GM21529 (cell line): ENCODE measurements at regions not wholly inside any gene's neighbourhood (a gene's known extent, or its start where the extent isn't known, plus 50 kb on each side); places are given as distances from the start of the nearest gene placed in this dataset.
A peak's percentile ranks its signal among the peaks of the same experiment; 100 is the strongest.

Source experiments
- ATAC-seq: cut with Tn5 transposase; IDR thresholded peaks from one replicate; pipeline ENCODE4 v1.9.1; 2021; ENCODE audit not compliant: unreplicated experiment

DNA sequence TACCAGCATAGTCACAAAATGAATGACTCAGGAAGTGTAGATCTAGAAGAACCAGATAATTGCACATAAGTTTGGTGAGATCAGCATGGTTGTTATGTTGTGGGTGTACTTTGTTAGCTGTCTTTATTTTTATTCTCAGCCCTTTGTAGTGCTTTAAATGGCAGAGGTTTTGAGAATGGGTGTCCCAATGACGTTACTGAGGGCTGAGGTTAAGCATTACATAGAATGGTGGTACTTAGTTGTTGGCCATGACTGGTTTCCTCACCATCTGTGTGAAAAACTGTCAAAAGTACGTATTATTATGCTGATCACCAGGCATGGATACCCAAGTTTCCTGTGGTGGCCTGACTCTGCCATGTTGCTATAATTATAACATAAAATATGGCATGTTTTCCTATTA lies 165.8 kb downstream of the UBE2E3 start:
- ATAC-seq = no peak

DNA sequence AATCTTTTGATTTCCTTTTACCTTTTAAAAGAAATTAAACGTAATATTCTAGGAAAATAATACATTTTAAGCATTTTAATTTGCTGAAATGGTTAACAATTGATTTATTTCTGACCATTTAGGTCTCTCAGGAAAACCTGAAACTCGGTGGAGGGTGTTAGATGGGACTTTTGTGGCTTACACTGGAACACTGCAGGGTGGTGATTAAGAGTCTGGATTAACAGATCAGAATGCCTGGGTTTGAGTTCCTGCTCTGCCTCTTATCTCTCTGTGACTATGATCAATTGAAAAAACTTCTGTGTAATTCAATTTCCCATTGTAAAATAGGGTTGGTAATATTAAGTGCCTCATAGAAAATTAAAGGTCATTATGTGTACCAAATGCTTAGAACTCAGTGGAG lies 168.7 kb downstream of the UBE2E3 start:
- ATAC-seq = no peak

DNA sequence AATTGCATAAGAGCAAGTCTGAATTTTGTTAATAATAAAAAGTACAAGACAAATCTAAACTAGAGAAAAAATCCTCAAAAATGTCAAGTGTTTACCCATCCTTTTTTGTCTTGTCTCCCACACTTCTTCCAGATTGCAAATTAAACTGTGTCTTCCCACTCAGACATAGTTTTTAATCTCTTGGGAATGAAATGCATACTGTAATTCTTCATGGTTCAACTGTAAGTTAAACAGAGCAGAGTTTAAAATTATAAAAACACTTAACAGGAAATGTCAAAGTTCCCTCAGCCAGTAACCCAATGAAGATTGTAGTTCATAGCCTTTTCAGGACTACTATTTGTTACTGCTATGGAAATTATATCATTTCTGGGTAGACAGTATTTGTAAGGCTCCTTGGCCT lies 171.8 kb downstream of the UBE2E3 start:
- ATAC-seq = no peak

DNA sequence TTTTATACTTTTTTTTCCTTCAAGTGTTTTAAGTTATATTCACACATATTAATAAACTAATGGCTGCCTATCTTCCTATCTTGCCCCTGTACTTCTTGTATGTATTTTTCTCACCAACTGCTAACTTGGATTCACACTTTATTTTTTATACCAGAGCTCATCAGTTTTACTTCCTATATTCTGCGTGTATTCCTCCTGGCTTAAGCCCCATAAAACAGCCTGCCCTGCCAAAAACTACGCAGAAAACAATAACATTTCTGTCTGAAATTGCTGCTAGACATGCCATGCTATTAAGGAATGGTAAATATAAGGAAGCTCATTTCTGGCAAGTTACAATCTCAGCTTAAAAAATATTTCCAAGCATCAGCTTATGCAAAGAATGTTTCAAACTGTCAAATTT lies 172.3 kb downstream of the UBE2E3 start:
- no peak for ATAC-seq

DNA sequence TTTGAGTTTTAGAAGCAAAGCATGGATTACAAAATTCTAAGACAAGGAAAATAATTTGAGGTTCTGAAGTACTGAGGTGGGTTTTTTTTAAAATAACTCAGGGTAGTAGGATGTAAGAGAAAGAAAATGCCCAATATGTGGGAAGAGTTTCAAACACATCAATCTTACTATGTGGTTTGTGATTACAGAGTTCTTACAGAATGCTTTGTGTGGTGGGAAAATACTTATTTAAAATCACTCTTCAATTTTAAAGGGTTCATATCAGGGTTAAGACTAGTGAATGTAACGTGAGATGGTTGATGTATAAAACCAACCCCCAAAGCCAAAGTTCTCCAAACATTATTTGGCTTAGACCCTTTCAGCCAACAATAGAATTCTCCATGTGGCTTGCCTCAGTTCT lies 173.5 kb downstream of the UBE2E3 start:
- no peak for ATAC-seq

DNA sequence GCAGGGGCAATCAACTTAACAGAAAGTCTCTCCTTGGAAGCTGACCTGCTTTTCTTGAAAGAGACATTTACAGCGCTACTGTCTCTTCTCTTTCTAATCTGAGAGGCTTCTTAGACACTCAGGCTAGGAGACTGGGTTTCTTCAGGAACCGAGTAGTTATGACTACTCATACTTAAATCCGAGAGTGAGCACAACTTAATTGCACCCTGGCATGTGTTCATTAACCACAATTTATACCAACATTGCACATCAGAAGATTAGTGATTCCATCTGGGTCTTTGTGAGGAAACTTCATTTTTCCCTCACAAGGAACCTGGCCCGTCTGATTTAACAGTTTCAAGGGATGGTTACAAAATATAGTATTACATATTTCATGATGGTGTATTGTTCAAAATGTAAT lies 176.9 kb downstream of the UBE2E3 start:
- no peak for ATAC-seq

DNA sequence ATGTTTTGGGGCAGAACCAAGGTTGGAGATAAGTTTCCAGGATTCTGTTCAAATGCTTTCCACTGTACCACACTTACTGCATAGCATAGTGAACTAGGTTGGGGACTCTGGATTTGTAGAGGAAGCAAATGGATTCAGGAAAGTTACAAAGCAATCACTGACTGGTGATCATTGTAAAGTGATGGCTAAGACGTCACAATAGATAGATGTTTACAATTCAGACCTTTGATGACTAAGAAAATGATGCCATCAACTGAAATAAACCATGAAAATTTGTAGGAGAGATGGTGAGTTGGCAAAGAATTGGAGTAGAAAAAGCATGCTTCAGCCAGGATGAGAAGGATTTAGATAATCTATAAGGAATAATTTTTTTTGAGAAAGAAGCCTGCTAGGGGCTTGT lies 178.0 kb downstream of the UBE2E3 start:
- no peak for ATAC-seq

DNA sequence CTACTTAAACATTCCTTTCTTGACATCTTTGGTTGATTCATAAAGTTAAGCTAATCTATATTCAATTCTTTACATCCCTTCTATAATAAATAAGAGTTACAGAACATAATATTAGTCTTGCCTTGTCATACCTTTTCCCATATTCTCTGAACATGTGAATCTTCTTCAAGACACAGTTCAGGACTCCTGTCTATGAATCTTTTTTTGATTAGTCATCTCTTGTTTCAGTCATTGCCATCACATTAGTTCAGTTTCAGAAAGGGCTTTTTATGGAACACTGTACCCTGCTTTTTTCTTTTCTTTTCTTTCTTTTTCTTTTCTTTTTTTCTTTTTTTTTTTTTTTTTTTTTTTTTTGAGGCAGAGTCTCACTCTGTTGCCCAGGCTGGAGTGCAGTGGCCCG lies 181.2 kb downstream of the UBE2E3 start:
- ATAC-seq = no peak

DNA sequence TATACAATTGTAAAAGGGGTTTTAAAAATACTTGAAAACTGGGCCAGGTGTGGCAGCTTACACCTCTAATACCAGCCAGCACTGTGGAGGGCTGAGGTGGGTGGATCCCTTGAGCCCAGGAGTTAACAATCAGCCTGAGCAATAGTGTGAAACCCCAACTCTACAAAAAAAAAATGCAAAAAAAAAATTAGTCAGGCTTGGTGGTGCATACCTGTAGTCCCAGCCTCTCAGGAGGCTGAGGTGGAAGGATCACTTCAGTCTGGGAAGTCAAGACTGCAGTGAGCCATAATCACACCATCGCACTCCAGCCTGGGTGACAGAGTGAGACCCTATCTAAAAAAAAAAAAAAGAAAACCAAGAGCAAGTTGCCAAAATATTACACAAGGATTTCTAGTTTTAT lies 182.7 kb downstream of the UBE2E3 start:
- ATAC-seq = no peak

DNA sequence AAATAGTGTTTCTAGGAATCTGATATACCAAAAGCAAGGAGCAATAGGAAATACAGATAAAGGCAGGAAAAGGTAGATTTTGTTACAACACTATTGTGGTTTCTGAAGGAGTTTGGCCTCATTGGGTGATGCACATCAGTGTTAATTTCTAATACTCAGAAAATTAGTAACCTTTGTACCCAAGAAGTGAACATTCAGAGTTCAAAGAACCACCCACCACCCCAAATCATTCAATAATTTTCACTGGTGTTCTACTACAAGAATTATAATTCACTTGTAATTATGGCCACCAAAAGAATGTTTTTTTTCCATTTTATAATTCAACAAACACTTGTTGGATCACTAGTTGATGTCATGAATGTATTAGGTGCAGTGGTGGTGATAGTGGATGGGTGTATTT lies 183.3 kb downstream of the UBE2E3 start:
- ATAC-seq = no peak

DNA sequence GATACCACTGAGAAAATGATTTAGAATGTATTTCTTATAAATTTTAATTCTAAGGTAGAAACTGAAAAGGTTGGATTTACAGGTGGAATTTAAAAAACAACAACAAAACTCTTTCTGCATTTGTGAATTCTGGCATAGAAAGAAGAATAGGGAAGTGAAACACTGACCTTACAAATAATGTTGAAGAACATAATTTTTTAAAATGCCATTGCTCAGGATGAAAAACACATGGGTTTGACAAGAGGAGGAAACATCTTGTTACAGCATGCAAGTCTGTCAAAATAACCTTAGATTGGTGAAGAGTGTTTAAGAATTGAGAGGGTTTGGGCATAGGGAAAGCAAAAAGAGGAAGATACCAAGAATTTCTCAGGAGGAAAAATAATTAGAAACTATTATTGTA lies 184.3 kb downstream of the UBE2E3 start:
- ATAC-seq = peak; percentile 59

DNA sequence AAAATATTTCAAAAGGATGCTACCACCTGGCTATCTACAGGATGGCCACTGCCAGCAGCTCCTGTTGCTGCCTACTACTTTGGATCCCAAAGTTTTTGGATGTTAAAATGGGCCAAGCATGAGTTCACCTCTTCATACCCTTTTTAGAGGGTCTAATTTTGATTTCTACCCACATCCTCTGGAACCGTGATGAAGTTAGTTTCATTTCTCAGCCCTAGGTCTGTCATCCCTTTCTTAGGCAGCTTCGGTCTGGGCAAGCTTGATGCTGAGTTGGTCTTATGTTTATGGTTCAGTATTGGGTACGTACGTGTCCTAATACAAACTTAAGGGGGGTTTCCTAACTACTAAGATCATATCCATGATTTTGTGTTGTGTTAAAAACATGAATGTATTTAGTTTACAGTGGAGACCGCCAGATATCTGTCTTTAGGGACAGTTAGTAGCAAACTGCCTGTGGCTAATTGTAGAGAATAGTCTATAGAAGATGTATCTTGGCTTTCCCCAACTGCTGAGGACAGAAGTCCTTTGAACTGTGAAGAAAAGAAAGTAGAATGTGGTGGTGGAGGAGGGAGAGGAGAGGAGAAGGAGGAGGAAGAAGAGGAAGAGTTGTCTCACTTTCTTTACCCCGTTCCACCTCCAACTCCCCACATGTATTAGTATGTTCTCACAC lies 184.9 kb downstream of the UBE2E3 start:
- peak; percentile 76 for ATAC-seq

DNA sequence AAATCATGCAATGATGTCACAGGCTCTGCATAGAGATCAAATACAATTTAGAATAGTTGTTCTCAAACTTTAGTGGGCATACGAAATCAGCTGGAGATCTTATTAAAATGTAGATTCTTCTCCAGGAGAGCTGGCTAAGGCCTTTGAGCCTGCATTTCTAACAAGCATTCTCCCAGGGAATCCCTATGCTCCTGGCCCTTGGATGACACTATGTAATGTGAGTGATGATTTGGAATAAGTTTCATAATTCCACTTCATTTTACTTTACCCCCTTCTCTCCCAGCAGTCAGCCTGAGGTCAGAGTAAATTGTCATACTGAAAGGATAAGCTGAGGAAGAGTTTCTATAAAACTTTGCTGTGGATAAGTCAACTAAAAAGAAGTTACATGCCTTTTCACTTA lies 189.1 kb downstream of the UBE2E3 start:
- ATAC-seq = no peak

DNA sequence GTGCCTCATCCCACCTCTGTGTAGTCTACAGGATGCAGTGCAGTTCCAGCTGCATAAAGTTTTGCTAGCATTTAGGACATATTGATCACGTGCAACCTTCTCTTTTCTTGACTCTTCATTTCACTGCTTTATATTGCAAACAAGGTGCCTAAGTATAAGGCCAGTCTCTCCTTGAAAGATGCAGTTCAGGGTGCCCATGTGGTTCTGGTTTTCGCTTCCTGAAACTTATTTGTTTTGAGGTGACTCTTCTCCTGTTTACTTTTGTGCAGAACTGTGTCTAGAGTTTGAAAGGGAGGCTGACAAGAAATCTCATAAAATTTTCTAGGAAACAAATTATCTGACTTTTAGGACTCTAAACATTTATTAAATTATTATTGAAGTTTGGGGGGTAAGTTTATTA lies 189.9 kb downstream of the UBE2E3 start:
- no peak for ATAC-seq

DNA sequence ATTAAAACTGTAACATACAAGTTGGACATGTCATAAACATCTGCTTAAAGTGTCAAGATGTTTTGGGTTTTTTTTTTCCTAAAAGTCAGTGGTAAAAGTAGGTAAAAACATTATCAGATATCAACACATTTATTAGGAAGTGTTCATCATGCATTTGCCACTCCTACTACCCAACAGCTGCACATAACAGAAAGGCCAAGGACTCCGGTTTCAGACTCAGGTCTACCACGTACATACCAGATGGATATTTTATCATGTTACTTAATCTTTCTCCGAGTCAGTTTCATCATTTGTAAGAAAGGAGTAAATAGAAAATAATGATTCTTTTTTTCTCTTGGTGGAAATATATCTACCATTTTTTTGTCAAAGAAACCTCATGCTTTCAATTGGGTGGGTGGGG lies 192.3 kb downstream of the UBE2E3 start:
- ATAC-seq = no peak

DNA sequence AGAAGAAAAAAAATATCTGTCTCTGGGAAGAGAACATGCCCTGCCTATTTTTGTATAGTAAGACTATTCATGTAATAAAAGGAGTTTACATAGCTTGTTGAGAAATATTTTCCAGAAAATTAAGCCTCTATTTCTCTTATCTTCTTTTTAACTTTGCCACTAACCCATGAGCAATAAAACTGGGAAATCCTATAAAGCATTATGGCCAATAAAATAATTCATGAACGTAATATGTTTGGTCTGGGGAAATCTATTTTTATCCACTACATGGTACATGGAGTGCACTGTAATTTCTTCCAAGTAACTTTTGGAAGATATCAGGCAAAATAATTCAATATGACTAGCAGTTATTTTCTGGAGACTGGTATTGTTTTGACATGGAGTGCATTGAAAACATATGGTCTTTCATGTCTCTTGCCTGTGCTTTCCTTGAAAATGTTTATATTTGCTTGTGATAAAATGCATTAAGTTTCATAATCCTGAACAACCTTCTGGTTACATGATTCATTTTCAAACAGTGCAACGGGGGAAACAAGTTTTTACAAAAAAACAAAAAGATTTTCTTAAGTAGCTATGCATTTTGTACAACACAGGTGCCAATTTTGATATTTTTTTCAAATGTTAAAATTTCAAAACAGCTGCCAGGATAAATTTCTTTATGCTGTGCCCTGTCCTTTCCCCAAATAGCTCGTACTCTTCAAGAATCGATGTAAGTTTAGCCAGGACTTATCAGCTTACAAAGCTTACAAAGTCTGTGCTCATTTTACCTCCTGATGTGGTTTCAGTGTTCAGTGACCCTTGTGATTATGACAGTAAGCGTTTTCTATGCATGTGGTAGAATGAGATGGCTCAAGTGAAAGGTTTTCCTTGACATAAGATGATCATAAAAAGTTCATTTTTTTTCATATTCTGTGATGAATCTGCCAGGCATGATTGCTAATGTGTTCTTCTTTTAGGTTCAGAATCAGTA lies 194.5 kb downstream of the UBE2E3 start:
- ATAC-seq = peak; percentile 63

DNA sequence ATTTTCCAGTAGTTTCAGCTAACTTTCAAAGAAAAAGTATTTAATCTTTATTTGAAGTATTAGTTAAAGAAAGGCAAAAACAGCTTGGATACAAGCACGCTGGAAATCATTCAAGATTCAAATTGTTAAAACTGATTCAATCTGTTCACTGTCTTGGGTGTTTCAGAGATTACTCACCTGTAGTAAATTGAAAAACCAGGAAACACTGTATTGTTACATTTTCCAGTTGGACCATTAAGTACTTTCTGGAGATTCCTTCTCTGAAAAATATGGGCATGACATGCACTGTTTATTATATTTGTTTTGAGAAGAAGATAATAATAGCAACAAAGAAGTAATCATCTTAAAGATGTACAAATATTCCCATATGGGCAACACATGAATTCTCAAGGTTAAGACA lies 196.1 kb downstream of the UBE2E3 start:
- no peak for ATAC-seq

DNA sequence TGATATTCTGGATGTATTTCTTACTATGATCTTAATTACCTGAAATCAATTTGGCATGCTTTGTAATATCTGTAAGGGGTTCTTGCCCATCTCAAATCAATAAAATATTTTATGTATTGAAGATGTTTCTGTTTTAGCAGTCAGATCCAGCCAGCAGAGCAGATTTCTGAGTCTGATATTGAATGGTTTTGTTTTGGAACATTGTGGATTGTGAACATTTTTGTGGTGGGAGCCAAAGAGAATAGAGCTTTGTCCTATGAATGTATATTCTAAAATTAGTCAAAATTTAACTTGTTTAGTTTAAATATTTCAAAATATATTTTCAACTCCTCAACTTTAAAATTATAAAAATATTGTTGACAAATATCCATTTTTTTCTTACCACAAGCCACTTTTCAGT lies 197.0 kb downstream of the UBE2E3 start:
- no peak for ATAC-seq

DNA sequence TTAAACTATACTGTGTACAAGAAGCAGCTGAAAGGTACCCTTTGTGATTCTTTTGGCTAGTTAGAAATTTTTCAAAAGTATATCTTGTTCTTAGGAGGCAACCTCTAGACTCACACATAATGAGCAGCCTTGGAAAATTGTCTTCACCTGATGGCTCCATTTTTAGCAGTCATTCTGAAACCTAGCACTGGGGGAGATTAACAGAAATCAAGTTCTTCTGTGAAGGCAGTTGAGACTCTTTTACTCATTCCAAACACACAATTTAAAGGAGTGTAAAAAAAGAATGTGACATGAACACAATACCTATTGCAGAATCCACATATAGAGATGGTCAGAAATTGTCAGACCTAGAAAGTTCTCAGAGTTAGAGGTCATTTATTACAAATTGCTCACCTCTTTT lies 197.7 kb downstream of the UBE2E3 start:
- peak; percentile 35 for ATAC-seq

DNA sequence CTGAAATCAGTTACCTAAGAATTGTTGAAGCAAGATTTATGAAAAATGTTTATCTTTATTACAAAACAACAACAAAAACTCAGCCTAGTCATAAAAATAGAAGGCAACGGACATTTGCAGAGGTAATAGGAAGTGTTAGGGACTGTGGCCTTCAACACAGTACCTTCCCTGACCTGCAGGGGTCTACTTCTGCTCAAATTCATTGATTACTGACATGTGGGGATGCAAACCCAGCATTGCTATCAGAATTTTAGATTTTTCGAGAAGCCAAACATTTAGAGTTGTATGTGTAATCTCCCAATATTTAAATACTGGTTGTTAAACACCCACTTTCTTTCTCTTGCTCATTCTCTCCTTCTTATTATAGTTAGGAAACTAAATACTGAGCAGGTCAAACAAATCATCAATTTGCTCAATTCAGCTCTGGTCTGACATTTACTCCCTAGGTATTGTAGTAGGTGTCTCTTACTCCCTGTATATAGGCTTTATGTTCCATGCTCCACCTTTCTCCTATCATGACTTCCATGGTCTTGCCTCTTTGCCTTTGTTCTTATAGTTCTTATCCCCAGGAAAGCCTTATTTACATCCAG lies 198.5 kb downstream of the UBE2E3 start:
- ATAC-seq = peak; percentile 50

DNA sequence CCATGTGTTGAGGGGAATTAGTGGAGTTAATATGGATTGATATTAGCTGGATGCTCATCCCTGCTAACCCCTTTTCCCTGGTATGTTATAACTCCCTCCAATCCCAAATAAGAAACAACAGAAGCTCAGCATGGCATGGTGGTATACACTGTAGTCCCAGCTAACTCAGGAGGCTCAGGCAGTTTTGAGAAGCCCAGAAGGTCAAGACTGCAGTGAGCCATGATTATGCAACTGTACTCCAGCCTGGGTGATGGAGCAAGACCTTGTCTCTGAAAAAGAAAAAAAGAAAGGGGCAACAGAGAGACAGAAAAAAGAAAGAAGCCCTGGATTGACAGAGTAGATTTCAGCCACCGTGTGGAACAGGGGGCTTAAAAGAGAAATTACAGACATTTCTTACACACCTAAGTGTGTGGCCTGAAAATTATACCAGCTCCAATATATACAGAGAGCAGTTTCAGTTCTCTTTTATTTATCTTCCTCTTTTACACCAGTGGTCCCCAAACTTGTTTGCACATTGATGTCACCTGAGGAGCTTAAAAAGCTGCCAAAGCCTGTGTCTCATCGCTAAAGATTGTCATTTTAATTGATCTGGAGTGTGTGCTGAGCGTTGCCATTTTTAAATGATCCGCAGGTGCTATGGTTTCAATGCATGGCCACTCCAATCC lies 203.6 kb downstream of the UBE2E3 start:
- ATAC-seq = peak; percentile 99

DNA sequence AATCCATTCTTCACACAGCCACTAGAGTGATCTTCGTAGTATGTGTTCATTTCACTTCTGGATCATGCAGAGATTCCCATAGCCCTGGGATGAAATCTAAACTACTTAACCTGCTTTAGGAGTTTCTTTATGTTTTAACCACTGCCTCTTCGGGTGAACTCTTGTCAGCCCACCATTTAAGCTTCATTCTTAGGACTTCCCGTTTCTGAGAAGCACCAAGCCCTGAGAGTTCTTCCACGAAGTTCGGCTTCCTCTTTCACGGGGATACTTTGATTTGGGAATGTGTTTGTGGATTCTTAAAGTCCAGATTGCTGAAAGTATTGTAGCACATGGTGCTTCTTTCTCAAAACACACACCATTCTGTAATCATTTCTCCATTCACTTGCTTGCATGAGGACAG lies 205.0 kb downstream of the UBE2E3 start:
- ATAC-seq = no peak
